ENCODE measurements at regions not wholly inside any gene's neighbourhood (a gene's known extent, or its start where the extent isn't known, plus 50 kb on each side); places are given as distances from the start of the nearest gene placed in this dataset.

GRCh38 chr21:15363921-15364320 lies 299.1 kb upstream of the NRIP1 start:
- TF ChIP-seq RARB (CRISPR knock-in tag; IDR thresholded peaks at IDR 0.05): no peak
- no peak for TF ChIP-seq ZFP30 (CRISPR knock-in tag; IDR thresholded peaks at IDR 0.05)

Measured in SK-N-SH treated with all-trans-retinoic acid at 6 μM for 48 hours (cell line).